GM12878 (cell line): ENCODE measurements at regions not wholly inside any gene's neighbourhood (a gene's known extent, or its start where the extent isn't known, plus 50 kb on each side); places are given as distances from the start of the nearest gene placed in this dataset.

Experiments
- ATAC-seq: fragments of 200-7000 bp; cut with Tn5 transposase; 3 replicates; pipeline ENCODE4 v1.9.1; 2020; ENCODE audit warnings: mild to moderate bottlenecking, moderate library complexity
- BruUV-seq: library from RNA; stranded (reverse); fragments of 400-500 nt; replicated peaks from 2 replicates; lab custom pipeline; 2021; lab: Mats Ljungman, UMichigan
- CTCF ChIA-PET: fragments of 300-600 bp; sonication (Branson Sonifier 250); formaldehyde crosslinking; extraction: SDS; loops from one replicate; lab custom pipeline; 2021; ENCODE audit warnings: inconsistent platforms; lab: Yijun Ruan, JAX
- POLR2A ChIA-PET: fragments of 350-600 bp; formaldehyde crosslinking; extraction: SDS; loops from one replicate; lab custom pipeline; 2021; ENCODE audit warnings: inconsistent platforms; lab: Charles Lee
- RAD21 ChIA-PET: fragments of 300-600 bp; sonication (Branson Sonifier 250); formaldehyde crosslinking; loops from one replicate; lab custom pipeline; 2023; ENCODE audit warnings: antibody characterized with exemption; ENCODE audit not compliant: unreplicated experiment; lab: Charles Lee
- SMC1A ChIA-PET: fragments of 300-600 bp; sonication (Branson Sonifier 250); formaldehyde crosslinking; loops from one replicate; lab custom pipeline; 2023; ENCODE audit not compliant: unreplicated experiment, uncharacterized antibody; lab: Charles Lee
- DNase-seq: peaks from one replicate; pipeline ENCODE4 v3.0.0-alpha.2; 2011; ENCODE audit warnings: low read depth, low spot score
- FAIRE-seq: peaks from 3 replicates; lab custom pipeline; 2011; peaks lifted over from hg19 to GRCh38; lab: Jason Lieb, UNC
- H2AFZ ChIP-seq: 2 replicates; pipeline ENCODE4 v1.6.0; 2011; ENCODE audit warnings: low read depth, low read length, control low read depth; ENCODE audit not compliant: control insufficient read depth
- H3K27ac ChIP-seq: 2 replicates; pipeline ENCODE4 v1.5.1; 2011; ENCODE audit warnings: control low read depth; ENCODE audit not compliant: control insufficient read depth, insufficient read depth
- H3K27me3 ChIP-seq, 2 experiments: replicated peaks in 1 of 2; 2 replicates each; pipeline versions ENCODE4 v1.6.0 to v1.6.1; 2011; ENCODE audit warnings: low read length in 1 of 2; ENCODE audit not compliant: control insufficient read depth in 2 of 2, insufficient read depth in 2 of 2
- H3K36me3 ChIP-seq, 2 experiments: 2 replicates each; pipeline ENCODE4 v1.5.1; 2011; ENCODE audit warnings: low read length in 1 of 2; ENCODE audit not compliant: control insufficient read depth in 2 of 2, insufficient read depth in 2 of 2
- H3K4me1 ChIP-seq: 2 replicates; pipeline ENCODE4 v1.6.1; 2011; ENCODE audit warnings: mild to moderate bottlenecking, low read length, moderate library complexity, mixed read lengths; ENCODE audit not compliant: control insufficient read depth, insufficient read depth
- H3K4me2 ChIP-seq: 2 replicates; pipeline ENCODE4 v1.6.0; 2011; ENCODE audit warnings: control low read depth; ENCODE audit not compliant: control insufficient read depth, insufficient read depth
- H3K4me3 ChIP-seq: fragments of 200-600 bp; sonication (generic); 2 replicates; pipeline ENCODE4 v1.5.1; 2016
- H3K79me2 ChIP-seq: 2 replicates; pipeline ENCODE4 v1.6.0; 2011; ENCODE audit warnings: low read length; ENCODE audit not compliant: control insufficient read depth, insufficient read depth
- H3K9ac ChIP-seq: 2 replicates; pipeline ENCODE4 v1.8.0; 2011; ENCODE audit warnings: low read length, control low read depth, mixed read lengths; ENCODE audit not compliant: control insufficient read depth, insufficient read depth
- H3K9me3 ChIP-seq: replicated peaks from 3 replicates; pipeline ENCODE4 v1.5.1; 2011; ENCODE audit warnings: mild to moderate bottlenecking, low read length; ENCODE audit not compliant: control insufficient read depth, insufficient read depth
- H4K20me1 ChIP-seq: 2 replicates; pipeline ENCODE4 v1.6.0; 2011; ENCODE audit not compliant: control insufficient read depth, insufficient read depth
- CHD1 ChIP-seq: IDR thresholded peaks from 2 replicates; pipeline ENCODE4 v1.6.1; 2012; ENCODE audit warnings: low read depth, low read length, improper control_type of control experiment
- ETV6 ChIP-seq, 2 experiments: fragments of 450-650 bp in 1 of 2; IDR thresholded peaks in 1 of 2; conservative IDR thresholded peaks in 1 of 2; 2 replicates each; pipeline ENCODE4 v1.6.1; 2014; ENCODE audit warnings: antibody characterized with exemption in 1 of 2, borderline replicate concordance in 1 of 2, low read depth in 1 of 2, mild to moderate bottlenecking in 1 of 2, moderate library complexity in 1 of 2
- HDAC6 ChIP-seq: fragments of 200-600 bp; sonication (generic); IDR thresholded peaks from one replicate; pipeline ENCODE4 v1.8.0; 2017; ENCODE audit warnings: antibody characterized with exemption; ENCODE audit not compliant: unreplicated experiment
- IKZF1 ChIP-seq: fragments of 450-650 bp; conservative IDR thresholded peaks from 2 replicates; pipeline ENCODE4 v1.6.1; 2017; ENCODE audit warnings: antibody characterized with exemption, mild to moderate bottlenecking
- IRF4 ChIP-seq: IDR thresholded peaks from 2 replicates; pipeline ENCODE4 v1.6.1; 2011; ENCODE audit warnings: low read depth, low read length
- NBN ChIP-seq: fragments of 450-650 bp; IDR thresholded peaks from 2 replicates; pipeline ENCODE4 v1.6.1; 2016
- NFYB ChIP-seq: IDR thresholded peaks from 2 replicates; pipeline ENCODE4 v1.6.1; 2011; ENCODE audit warnings: low read depth, mild to moderate bottlenecking, low read length, improper control_type of control experiment, moderate library complexity; ENCODE audit not compliant: insufficient read depth
- SUPT20H ChIP-seq: IDR thresholded peaks from 2 replicates; pipeline ENCODE4 v1.6.1; 2011; ENCODE audit warnings: low read depth, mild to moderate bottlenecking, low read length, moderate library complexity, borderline replicate concordance; ENCODE audit not compliant: control insufficient read depth
- TBL1XR1 ChIP-seq: IDR thresholded peaks from 2 replicates; pipeline ENCODE4 v1.6.1; 2012; ENCODE audit warnings: low read depth, low read length, improper control_type of control experiment
- TCF12 ChIP-seq: IDR thresholded peaks from 2 replicates; pipeline ENCODE4 v1.6.1; 2011; ENCODE audit warnings: low read depth, mild to moderate bottlenecking, low read length
- ZNF24 ChIP-seq: fragments of 450-650 bp; IDR thresholded peaks from 2 replicates; pipeline ENCODE4 v1.6.1; 2017; ENCODE audit warnings: antibody characterized with exemption, mild to moderate bottlenecking
- WGBS: methylation state at CpG from one replicate; pipeline ENCODE4 v1.1.6; 2016; ENCODE audit warnings: low lambda C conversion rate; ENCODE audit not compliant: insufficient replicate concordance, insufficient coverage; ENCODE audit errors: missing lambda C conversion rate; 5-methylcytosine and 5-hydroxymethylcytosine counted together
- in situ Hi-C: fragments of 300-500 bp; cut with MboI; formaldehyde crosslinking; loops from 9 replicates; pipeline ENCODE4 v1.14.3; 2018; ENCODE audit warnings: mixed read lengths
- intact Hi-C: fragments of 100-400 bp; cut with micrococcal nuclease; formaldehyde crosslinking; loops from one replicate; pipeline ENCODE4 v1.14.2; 2022; ENCODE audit not compliant: unreplicated experiment
- TF ChIP-seq, protein P1 (sequence below): IDR thresholded peaks from 2 replicates; pipeline ENCODE4 v1.6.1; 2012; ENCODE audit warnings: low read depth, low read length, improper control_type of control experiment
- TF ChIP-seq, protein P2 (sequence below): IDR thresholded peaks from 2 replicates; pipeline ENCODE4 v1.6.1; 2011; ENCODE audit warnings: mild to moderate bottlenecking, low read depth, low read length, moderate library complexity; ENCODE audit not compliant: insufficient replicate concordance
- TF ChIP-seq, protein P3 (sequence below): fragments of 450-650 bp; conservative IDR thresholded peaks from 2 replicates; pipeline ENCODE4 v1.6.1; 2017; ENCODE audit warnings: mild to moderate bottlenecking, moderate library complexity

DNA sequence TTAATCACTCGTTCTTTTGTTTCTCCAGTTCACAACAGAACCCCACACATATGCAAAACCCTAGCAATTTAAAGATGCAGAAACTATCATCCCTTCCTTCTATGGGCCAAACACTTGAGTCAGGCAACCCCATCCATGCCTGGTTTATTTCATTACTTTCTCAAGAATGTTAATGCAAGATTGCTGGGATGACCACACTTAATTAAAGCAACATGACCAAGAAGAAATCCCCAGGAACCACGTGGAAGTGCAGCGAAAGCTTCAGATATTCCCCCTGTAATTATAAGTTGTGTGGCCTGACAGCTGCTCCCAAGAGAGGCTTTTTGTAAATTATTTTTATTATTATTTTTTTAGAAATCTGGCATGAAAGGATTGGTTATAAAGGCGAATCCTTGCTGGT lies 246.2 kb upstream of the ID2 start:
- Histone ChIP-seq H3K9ac (no peak overlapping the region), H3K4me1 (peaks cover 13% of the 10 kb centered on the region), H3K36me3 (peaks cover 0 to 9% of the 10 kb centered on the region in 2 experiments; a peak in 2 of 4 replicates), H3K27ac (no peak overlapping the region), H2AFZ (no peak overlapping the region), H3K79me2 (no peaks in the 10 kb centered on the region), H4K20me1 (no peaks in the 10 kb centered on the region), H3K9me3 (no peaks in the 10 kb centered on the region; the same call in 2 of the 3 replicates), H3K4me3 (no peak overlapping the region), H3K4me2 (no peak overlapping the region), H3K27me3 (no peaks in the 10 kb centered on the region)
- CTCF ChIA-PET = no interaction called here
- FAIRE-seq = no peak
- in situ Hi-C loops (no loop called here), intact Hi-C loops (no loop called here)
- RAD21 ChIA-PET = no interaction called here
- DNase-seq = no peak
- no peak for ATAC-seq
- 51% methylated on average over 4 of the region's 4 CpGs for WGBS
- no TSS peak for BruUV-seq
- SMC1A ChIA-PET = interaction anchor here (1.0 to 2.9 kb wide), 5 partner anchors 9 to 27 kb away, joined by 3 to 10 read pairs (median 4); no protein-coding TSS in a partner anchor
- POLR2A ChIA-PET = no interaction called here
- TF ChIP-seq, protein P1, sequence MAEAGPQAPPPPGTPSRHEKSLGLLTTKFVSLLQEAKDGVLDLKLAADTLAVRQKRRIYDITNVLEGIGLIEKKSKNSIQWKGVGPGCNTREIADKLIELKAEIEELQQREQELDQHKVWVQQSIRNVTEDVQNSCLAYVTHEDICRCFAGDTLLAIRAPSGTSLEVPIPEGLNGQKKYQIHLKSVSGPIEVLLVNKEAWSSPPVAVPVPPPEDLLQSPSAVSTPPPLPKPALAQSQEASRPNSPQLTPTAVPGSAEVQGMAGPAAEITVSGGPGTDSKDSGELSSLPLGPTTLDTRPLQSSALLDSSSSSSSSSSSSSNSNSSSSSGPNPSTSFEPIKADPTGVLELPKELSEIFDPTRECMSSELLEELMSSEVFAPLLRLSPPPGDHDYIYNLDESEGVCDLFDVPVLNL = no peak
- no peak for TF ChIP-seq CHD1
- no peak for TF ChIP-seq TBL1XR1
- no peak for TF ChIP-seq SUPT20H
- no peak for TF ChIP-seq HDAC6
- TF ChIP-seq ZNF24 = no peak
- TF ChIP-seq IKZF1 = no peak
- TF ChIP-seq, protein P2, sequence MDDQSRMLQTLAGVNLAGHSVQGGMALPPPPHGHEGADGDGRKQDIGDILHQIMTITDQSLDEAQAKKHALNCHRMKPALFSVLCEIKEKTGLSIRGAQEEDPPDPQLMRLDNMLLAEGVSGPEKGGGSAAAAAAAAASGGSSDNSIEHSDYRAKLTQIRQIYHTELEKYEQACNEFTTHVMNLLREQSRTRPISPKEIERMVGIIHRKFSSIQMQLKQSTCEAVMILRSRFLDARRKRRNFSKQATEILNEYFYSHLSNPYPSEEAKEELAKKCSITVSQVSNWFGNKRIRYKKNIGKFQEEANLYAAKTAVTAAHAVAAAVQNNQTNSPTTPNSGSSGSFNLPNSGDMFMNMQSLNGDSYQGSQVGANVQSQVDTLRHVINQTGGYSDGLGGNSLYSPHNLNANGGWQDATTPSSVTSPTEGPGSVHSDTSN = no peak
- no peak for TF ChIP-seq NBN
- no peak for TF ChIP-seq IRF4
- TF ChIP-seq NFYB = no peak
- TF ChIP-seq, protein P3, sequence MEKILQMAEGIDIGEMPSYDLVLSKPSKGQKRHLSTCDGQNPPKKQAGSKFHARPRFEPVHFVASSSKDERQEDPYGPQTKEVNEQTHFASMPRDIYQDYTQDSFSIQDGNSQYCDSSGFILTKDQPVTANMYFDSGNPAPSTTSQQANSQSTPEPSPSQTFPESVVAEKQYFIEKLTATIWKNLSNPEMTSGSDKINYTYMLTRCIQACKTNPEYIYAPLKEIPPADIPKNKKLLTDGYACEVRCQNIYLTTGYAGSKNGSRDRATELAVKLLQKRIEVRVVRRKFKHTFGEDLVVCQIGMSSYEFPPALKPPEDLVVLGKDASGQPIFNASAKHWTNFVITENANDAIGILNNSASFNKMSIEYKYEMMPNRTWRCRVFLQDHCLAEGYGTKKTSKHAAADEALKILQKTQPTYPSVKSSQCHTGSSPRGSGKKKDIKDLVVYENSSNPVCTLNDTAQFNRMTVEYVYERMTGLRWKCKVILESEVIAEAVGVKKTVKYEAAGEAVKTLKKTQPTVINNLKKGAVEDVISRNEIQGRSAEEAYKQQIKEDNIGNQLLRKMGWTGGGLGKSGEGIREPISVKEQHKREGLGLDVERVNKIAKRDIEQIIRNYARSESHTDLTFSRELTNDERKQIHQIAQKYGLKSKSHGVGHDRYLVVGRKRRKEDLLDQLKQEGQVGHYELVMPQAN = no peak
- no peak for TF ChIP-seq ETV6 (conservative IDR thresholded peaks at IDR 0.05 in 1 of 2, IDR thresholded peaks at IDR 0.05 in 1 of 2; ENCODE audit: borderline replicate concordance in 1 of 2, low read depth in 1 of 2)
- TF ChIP-seq TCF12 = no peak
